ENCODE measurements at regions not wholly inside any gene's neighbourhood (a gene's known extent, or its start where the extent isn't known, plus 50 kb on each side); places are given as distances from the start of the nearest gene placed in this dataset.

DNA sequence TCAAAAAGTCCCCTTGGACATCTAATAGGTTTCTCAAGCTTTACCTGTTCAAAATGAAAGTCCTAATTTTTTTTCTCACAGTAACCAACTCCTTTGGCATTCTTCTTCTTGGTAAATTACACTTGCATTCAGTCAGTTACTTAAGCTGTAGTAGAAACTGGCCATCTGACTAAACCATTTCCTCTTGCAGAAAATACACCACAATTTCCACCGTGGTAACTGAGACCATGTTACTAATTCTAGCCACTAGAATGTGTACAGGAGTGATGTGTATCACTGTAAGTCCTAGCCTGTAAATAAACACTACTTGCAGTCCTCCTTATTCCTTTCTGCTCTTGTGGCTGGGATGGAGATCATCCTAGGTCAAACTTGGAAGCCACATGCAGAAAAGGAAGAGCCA, 965.4 kb upstream of the TMPRSS15 start:
- no peaks in the 10 kb centered on the region for H3K9me3 ChIP-seq (replicated peaks; ENCODE audit: control insufficient read depth, insufficient read depth, low read depth, low read length)
- no peak overlapping the region for H3K4me2 ChIP-seq (ENCODE audit: insufficient read depth, low read length)
- FAIRE-seq: no peak
- ATAC-seq: no peak
- H3K4me1 ChIP-seq (replicated peaks in 1 of 2; ENCODE audit: control insufficient read depth in 2 of 2, insufficient read depth in 2 of 2, low read length in 2 of 2): no peaks in the 10 kb centered on the region
- no peak overlapping the region for H2AFZ ChIP-seq (ENCODE audit: low read depth, low read length)
- BruUV-seq (replicated peaks): no TSS peak
- no peaks in the 10 kb centered on the region for H3K79me2 ChIP-seq (ENCODE audit: control insufficient read depth, insufficient read depth, low read length)
- ChIA-PET CTCF (ENCODE audit: low intra/inter-chr PET ratio) (no interaction called here), POLR2A (no interaction called here)
- in situ Hi-C loops (cut with MboI) (no loop called here), intact Hi-C loops (cut with micrococcal nuclease) (no loop called here)
- WGBS (ENCODE audit: insufficient coverage, low coverage, missing lambda C conversion rate): 0% methylated on average over 1 of the region's 1 CpG
- no peaks in the 10 kb centered on the region for H3K36me3 ChIP-seq (ENCODE audit: control insufficient read depth, insufficient read depth, low read length)
- no peak for DNase-seq (ENCODE audit: extremely low read depth in 1 of 4, low spot score in 3 of 4)
- no peaks in the 10 kb centered on the region for H4K20me1 ChIP-seq (replicated peaks; ENCODE audit: control insufficient read depth, insufficient read depth, low read length)
- no peak overlapping the region for H3K27ac ChIP-seq (ENCODE audit: extremely low read depth, low read depth, low read length)
- TF ChIP-seq, protein P1, sequence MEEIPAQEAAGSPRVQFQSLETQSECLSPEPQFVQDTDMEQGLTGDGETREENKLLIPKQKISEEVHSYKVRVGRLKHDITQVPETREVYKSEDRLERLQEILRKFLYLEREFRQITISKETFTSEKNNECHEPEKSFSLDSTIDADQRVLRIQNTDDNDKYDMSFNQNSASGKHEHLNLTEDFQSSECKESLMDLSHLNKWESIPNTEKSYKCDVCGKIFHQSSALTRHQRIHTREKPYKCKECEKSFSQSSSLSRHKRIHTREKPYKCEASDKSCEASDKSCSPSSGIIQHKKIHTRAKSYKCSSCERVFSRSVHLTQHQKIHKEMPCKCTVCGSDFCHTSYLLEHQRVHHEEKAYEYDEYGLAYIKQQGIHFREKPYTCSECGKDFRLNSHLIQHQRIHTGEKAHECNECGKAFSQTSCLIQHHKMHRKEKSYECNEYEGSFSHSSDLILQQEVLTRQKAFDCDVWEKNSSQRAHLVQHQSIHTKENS (CRISPR knock-in tag; IDR thresholded peaks at IDR 0.05): no peak
- TF ChIP-seq POLR2H (tag; IDR thresholded peaks at IDR 0.05; ENCODE audit: low read depth) (no peak), ZNF589 (CRISPR knock-in tag; IDR thresholded peaks at IDR 0.05; ENCODE audit: low read depth) (no peak), ZNF583 (CRISPR knock-in tag; IDR thresholded peaks at IDR 0.05) (no peak), E2F3 (CRISPR knock-in tag; IDR thresholded peaks at IDR 0.05) (no peak)
- no peak overlapping the region for H3K4me3 ChIP-seq
- H3K9ac ChIP-seq (ENCODE audit: insufficient read depth in 1 of 2, low read depth in 2 of 2, low read length in 2 of 2): no peak overlapping the region
- H3K9me1 ChIP-seq (ENCODE audit: control insufficient read depth, insufficient read depth, low read length): no peaks in the 10 kb centered on the region
- no peaks in the 10 kb centered on the region for H3K27me3 ChIP-seq (ENCODE audit: control insufficient read depth in 2 of 2, insufficient read depth in 2 of 2, low read length in 2 of 2)

DNA sequence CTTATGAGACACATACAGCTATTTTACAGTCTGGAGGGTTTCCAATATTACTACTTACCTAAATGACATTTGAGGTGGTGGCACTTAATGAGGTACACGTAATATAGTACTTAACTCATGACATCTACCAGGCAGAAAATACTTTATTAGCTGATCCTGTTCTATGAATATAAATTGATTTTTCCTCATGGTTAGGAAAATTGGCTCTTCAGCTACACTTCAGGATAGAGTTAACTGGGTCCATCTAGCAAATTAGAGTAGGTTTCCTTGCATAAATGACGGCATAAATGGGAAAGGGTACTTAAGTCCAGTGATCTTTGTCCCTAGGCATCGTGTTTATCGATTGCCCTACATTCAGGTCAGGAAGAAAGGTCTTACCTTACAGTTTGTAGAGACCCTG, 988.8 kb upstream of the TMPRSS15 start:
- no peaks in the 10 kb centered on the region for H3K9me3 ChIP-seq (replicated peaks; ENCODE audit: control insufficient read depth, insufficient read depth, low read depth, low read length)
- DNase-seq (ENCODE audit: extremely low read depth in 1 of 4, low spot score in 3 of 4): no peak
- intact Hi-C loops (cut with micrococcal nuclease): no loop called here
- H3K27me3 ChIP-seq (ENCODE audit: control insufficient read depth in 2 of 2, insufficient read depth in 2 of 2, low read length in 2 of 2): no peaks in the 10 kb centered on the region
- no peak overlapping the region for H3K4me2 ChIP-seq (ENCODE audit: insufficient read depth, low read length)
- no peak overlapping the region for H2AFZ ChIP-seq (ENCODE audit: low read depth, low read length)
- no peak for FAIRE-seq
- H4K20me1 ChIP-seq (replicated peaks; ENCODE audit: control insufficient read depth, insufficient read depth, low read length): no peaks in the 10 kb centered on the region
- ATAC-seq: no peak
- H3K9me1 ChIP-seq (ENCODE audit: control insufficient read depth, insufficient read depth, low read length): no peaks in the 10 kb centered on the region
- H3K27ac ChIP-seq (ENCODE audit: extremely low read depth, low read depth, low read length): no peak overlapping the region
- in situ Hi-C loops (cut with MboI): no loop called here
- no peak overlapping the region for H3K4me3 ChIP-seq
- H3K4me1 ChIP-seq (replicated peaks in 1 of 2; ENCODE audit: control insufficient read depth in 2 of 2, insufficient read depth in 2 of 2, low read length in 2 of 2): no peaks in the 10 kb centered on the region
- no peak for TF ChIP-seq DMBX1 (CRISPR knock-in tag; IDR thresholded peaks at IDR 0.05; ENCODE audit: borderline replicate concordance)
- no peak for TF ChIP-seq ILF3 (IDR thresholded peaks at IDR 0.05; ENCODE audit: borderline replicate concordance)
- ChIA-PET POLR2A (no interaction called here), CTCF (ENCODE audit: low intra/inter-chr PET ratio) (no interaction called here)
- no peak overlapping the region for H3K9ac ChIP-seq (ENCODE audit: insufficient read depth in 1 of 2, low read depth in 2 of 2, low read length in 2 of 2)
- no peaks in the 10 kb centered on the region for H3K36me3 ChIP-seq (ENCODE audit: control insufficient read depth, insufficient read depth, low read length)
- 26% methylated on average over 4 of the region's 4 CpGs for WGBS (ENCODE audit: insufficient coverage, low coverage, missing lambda C conversion rate)
- H3K79me2 ChIP-seq (ENCODE audit: control insufficient read depth, insufficient read depth, low read length): no peaks in the 10 kb centered on the region
- no TSS peak for BruUV-seq (replicated peaks)

Data from K562 (cell line).